ENCODE measurements at regions not wholly inside any gene's neighbourhood (a gene's known extent, or its start where the extent isn't known, plus 50 kb on each side); places are given as distances from the start of the nearest gene placed in this dataset.

- Histone ChIP-seq H3K36me3 (ENCODE audit: insufficient read depth) (no peaks in the 10 kb centered on the region), H3K27me3 (ENCODE audit: insufficient read depth) (no peaks in the 10 kb centered on the region), H3K4me2 (no peak overlapping the region), H4K20me1 (replicated peaks; ENCODE audit: insufficient read depth) (no peaks in the 10 kb centered on the region), H3F3A (replicated peaks; ENCODE audit: low read depth) (no peaks in the 10 kb centered on the region), H3K9me2 (ENCODE audit: insufficient read depth) (0 out of 2 replicates have a peak, but pooled peaks cover 1% of the 10 kb centered on the region), H3K79me2 (replicated peaks; ENCODE audit: insufficient read depth) (no peaks in the 10 kb centered on the region), H3K4me1 (ENCODE audit: insufficient read depth) (peaks cover 14% of the 10 kb centered on the region), H3K4me3 (no peak overlapping the region), H3K27ac (ENCODE audit: low read depth) (no peak overlapping the region), H2AFZ (peak overlapping the region; percentile 70)
- TF ChIP-seq REST (IDR thresholded peaks at IDR 0.05; ENCODE audit: unreplicated experiment) (no peak), NANOG (IDR thresholded peaks at IDR 0.05; ENCODE audit: borderline replicate concordance) (no peak), ZNF114 (CRISPR knock-in tag; IDR thresholded peaks at IDR 0.05) (no peak), ZNF331 (CRISPR knock-in tag; IDR thresholded peaks at IDR 0.05; ENCODE audit: low read depth) (no peak), STAT1 (IDR thresholded peaks at IDR 0.05; ENCODE audit: unreplicated experiment) (no peak), POLR2AphosphoS5 (IDR thresholded peaks at IDR 0.05; ENCODE audit: low read depth) (no peak), EZH2 (IDR thresholded peaks at IDR 0.05; ENCODE audit: low read depth, unreplicated experiment) (no peak), CREB1 (CRISPR knock-in tag; IDR thresholded peaks at IDR 0.05; ENCODE audit: low read depth) (no peak), JUNB (IDR thresholded peaks at IDR 0.05; ENCODE audit: unreplicated experiment) (no peak), ETS1 (IDR thresholded peaks at IDR 0.05) (no peak), EZH2phosphoT487 (IDR thresholded peaks at IDR 0.05; ENCODE audit: unreplicated experiment) (no peak)
- TF ChIP-seq, protein P1, sequence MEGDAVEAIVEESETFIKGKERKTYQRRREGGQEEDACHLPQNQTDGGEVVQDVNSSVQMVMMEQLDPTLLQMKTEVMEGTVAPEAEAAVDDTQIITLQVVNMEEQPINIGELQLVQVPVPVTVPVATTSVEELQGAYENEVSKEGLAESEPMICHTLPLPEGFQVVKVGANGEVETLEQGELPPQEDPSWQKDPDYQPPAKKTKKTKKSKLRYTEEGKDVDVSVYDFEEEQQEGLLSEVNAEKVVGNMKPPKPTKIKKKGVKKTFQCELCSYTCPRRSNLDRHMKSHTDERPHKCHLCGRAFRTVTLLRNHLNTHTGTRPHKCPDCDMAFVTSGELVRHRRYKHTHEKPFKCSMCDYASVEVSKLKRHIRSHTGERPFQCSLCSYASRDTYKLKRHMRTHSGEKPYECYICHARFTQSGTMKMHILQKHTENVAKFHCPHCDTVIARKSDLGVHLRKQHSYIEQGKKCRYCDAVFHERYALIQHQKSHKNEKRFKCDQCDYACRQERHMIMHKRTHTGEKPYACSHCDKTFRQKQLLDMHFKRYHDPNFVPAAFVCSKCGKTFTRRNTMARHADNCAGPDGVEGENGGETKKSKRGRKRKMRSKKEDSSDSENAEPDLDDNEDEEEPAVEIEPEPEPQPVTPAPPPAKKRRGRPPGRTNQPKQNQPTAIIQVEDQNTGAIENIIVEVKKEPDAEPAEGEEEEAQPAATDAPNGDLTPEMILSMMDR (conservative IDR thresholded peaks at IDR 0.05; ENCODE audit: low read depth in 2 of 2): no peak
- TF ChIP-seq, protein P2, sequence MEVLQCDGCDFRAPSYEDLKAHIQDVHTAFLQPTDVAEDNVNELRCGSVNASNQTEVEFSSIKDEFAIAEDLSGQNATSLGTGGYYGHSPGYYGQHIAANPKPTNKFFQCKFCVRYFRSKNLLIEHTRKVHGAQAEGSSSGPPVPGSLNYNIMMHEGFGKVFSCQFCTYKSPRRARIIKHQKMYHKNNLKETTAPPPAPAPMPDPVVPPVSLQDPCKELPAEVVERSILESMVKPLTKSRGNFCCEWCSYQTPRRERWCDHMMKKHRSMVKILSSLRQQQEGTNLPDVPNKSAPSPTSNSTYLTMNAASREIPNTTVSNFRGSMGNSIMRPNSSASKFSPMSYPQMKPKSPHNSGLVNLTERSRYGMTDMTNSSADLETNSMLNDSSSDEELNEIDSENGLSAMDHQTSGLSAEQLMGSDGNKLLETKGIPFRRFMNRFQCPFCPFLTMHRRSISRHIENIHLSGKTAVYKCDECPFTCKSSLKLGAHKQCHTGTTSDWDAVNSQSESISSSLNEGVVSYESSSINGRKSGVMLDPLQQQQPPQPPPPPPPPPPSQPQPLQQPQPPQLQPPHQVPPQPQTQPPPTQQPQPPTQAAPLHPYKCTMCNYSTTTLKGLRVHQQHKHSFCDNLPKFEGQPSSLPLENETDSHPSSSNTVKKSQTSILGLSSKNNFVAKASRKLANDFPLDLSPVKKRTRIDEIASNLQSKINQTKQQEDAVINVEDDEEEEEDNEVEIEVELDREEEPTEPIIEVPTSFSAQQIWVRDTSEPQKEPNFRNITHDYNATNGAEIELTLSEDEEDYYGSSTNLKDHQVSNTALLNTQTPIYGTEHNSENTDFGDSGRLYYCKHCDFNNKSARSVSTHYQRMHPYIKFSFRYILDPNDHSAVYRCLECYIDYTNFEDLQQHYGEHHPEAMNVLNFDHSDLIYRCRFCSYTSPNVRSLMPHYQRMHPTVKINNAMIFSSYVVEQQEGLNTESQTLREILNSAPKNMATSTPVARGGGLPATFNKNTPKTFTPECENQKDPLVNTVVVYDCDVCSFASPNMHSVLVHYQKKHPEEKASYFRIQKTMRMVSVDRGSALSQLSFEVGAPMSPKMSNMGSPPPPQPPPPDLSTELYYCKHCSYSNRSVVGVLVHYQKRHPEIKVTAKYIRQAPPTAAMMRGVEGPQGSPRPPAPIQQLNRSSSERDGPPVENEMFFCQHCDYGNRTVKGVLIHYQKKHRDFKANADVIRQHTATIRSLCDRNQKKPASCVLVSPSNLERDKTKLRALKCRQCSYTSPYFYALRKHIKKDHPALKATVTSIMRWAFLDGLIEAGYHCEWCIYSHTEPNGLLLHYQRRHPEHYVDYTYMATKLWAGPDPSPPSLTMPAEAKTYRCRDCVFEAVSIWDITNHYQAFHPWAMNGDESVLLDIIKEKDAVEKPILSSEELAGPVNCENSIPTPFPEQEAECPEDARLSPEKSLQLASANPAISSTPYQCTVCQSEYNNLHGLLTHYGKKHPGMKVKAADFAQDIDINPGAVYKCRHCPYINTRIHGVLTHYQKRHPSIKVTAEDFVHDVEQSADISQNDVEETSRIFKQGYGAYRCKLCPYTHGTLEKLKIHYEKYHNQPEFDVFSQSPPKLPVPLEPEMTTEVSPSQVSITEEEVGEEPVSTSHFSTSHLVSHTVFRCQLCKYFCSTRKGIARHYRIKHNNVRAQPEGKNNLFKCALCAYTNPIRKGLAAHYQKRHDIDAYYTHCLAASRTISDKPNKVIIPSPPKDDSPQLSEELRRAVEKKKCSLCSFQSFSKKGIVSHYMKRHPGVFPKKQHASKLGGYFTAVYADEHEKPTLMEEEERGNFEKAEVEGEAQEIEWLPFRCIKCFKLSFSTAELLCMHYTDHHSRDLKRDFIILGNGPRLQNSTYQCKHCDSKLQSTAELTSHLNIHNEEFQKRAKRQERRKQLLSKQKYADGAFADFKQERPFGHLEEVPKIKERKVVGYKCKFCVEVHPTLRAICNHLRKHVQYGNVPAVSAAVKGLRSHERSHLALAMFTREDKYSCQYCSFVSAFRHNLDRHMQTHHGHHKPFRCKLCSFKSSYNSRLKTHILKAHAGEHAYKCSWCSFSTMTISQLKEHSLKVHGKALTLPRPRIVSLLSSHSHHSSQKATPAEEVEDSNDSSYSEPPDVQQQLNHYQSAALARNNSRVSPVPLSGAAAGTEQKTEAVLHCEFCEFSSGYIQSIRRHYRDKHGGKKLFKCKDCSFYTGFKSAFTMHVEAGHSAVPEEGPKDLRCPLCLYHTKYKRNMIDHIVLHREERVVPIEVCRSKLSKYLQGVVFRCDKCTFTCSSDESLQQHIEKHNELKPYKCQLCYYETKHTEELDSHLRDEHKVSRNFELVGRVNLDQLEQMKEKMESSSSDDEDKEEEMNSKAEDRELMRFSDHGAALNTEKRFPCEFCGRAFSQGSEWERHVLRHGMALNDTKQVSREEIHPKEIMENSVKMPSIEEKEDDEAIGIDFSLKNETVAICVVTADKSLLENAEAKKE (CRISPR knock-in tag; IDR thresholded peaks at IDR 0.05): no peak
- ATAC-seq: no peak; the same call in 2 of the 3 replicates
- H3K36me3 Mint-ChIP-seq (ENCODE audit: low read depth): no peaks in the 10 kb centered on the region
- H3K4me1 Mint-ChIP-seq: peaks cover 11% of the 10 kb centered on the region
- no peak for DNase-seq (ENCODE audit: low spot score)
- H3K27ac Mint-ChIP-seq: no peak overlapping the region
- peaks cover 4% of the 10 kb centered on the region for H3K27me3 Mint-ChIP-seq (ENCODE audit: insufficient read depth, low read depth, poor library complexity)
- H3K4me3 Mint-ChIP-seq: no peak overlapping the region
- H3K9me3 Mint-ChIP-seq: no peaks in the 10 kb centered on the region; the same call in 2 of the 3 replicates
Observed at GRCh38 chr2:226184940-226185615, 614.5 kb downstream of the IRS1 start.
